Suprapubic skin (tissue), 2 donors: ENCODE measurements at regions not wholly inside any gene's neighbourhood (a gene's known extent, or its start where the extent isn't known, plus 50 kb on each side); places are given as distances from the start of the nearest gene placed in this dataset.

Source experiments
- EP300 ChIP-seq: sonication (generic); formaldehyde crosslinking; IDR thresholded peaks from one replicate; pipeline ENCODE4 v1.6.1; 2017; ENCODE audit warnings: antibody characterized with exemption
- POLR2A ChIP-seq, 2 donors: fragments of 450-650 bp; IDR thresholded peaks; one replicate each; pipeline ENCODE4 v1.6.1; 2017; ENCODE audit warnings: antibody characterized with exemption in 2 of 2, mild to moderate bottlenecking in 2 of 2, moderate library complexity in 2 of 2

- TF ChIP-seq EP300: no peak
- no peak for TF ChIP-seq POLR2A (IDR thresholded peaks at IDR 0.05)
Observed at GRCh38 chr3:82261013-82261412, 499.6 kb upstream of the GBE1 start.
